GM23248 (cell line): ENCODE measurements at regions not wholly inside any gene's neighbourhood (a gene's known extent, or its start where the extent isn't known, plus 50 kb on each side); places are given as distances from the start of the nearest gene placed in this dataset.

Experiments
- DNase-seq: peaks from one replicate; pipeline ENCODE4 v3.0.0-alpha.2; 2015
- H2AFZ ChIP-seq: fragments of 200-600 bp; sonication (generic); 2 replicates; pipeline ENCODE4 v1.6.1; 2016; ENCODE audit warnings: antibody characterized with exemption
- H3F3A ChIP-seq: fragments of 200-600 bp; sonication (generic); 2 replicates; pipeline ENCODE4 v1.6.1; 2016; ENCODE audit warnings: mild to moderate bottlenecking, antibody characterized with exemption, mixed run types; ENCODE audit not compliant: insufficient read depth
- H3K27ac ChIP-seq: fragments of 200-600 bp; sonication (generic); 2 replicates; pipeline ENCODE4 v1.5.1; 2016; ENCODE audit warnings: mild to moderate bottlenecking
- H3K27me3 ChIP-seq: fragments of 200-600 bp; sonication (generic); replicated peaks from 2 replicates; pipeline ENCODE4 v1.6.1; 2016; ENCODE audit warnings: mild to moderate bottlenecking; ENCODE audit not compliant: insufficient read depth
- H3K36me3 ChIP-seq: fragments of 200-600 bp; sonication (generic); 2 replicates; pipeline ENCODE4 v1.6.1; 2016; ENCODE audit warnings: low read depth, mild to moderate bottlenecking
- H3K4me1 ChIP-seq: fragments of 200-600 bp; sonication (generic); 2 replicates; pipeline ENCODE4 v1.6.1; 2016; ENCODE audit warnings: mild to moderate bottlenecking; ENCODE audit not compliant: insufficient read depth
- H3K4me2 ChIP-seq: fragments of 200-600 bp; sonication (generic); one replicate; pipeline ENCODE4 v1.6.1; 2016; ENCODE audit warnings: mild to moderate bottlenecking; ENCODE audit not compliant: unreplicated experiment
- H3K4me3 ChIP-seq: fragments of 200-600 bp; sonication (generic); 2 replicates; pipeline ENCODE4 v1.5.1; 2016; ENCODE audit warnings: mild to moderate bottlenecking
- H3K79me2 ChIP-seq: fragments of 200-600 bp; sonication (generic); 2 replicates; pipeline ENCODE4 v1.6.1; 2016; ENCODE audit warnings: mild to moderate bottlenecking; ENCODE audit not compliant: insufficient read depth
- H3K9ac ChIP-seq: fragments of 200-600 bp; sonication (generic); 2 replicates; pipeline ENCODE4 v1.6.1; 2016; ENCODE audit warnings: mild to moderate bottlenecking
- H3K9me2 ChIP-seq: fragments of 200-600 bp; sonication (generic); 2 replicates; pipeline ENCODE4 v1.6.1; 2016; ENCODE audit warnings: mixed run types, mild to moderate bottlenecking, moderate library complexity; ENCODE audit not compliant: insufficient read depth
- H3K9me3 ChIP-seq: fragments of 200-600 bp; sonication (generic); one replicate; pipeline ENCODE4 v1.6.1; 2017; ENCODE audit warnings: low read depth
- H4K20me1 ChIP-seq: fragments of 200-600 bp; sonication (generic); 2 replicates; pipeline ENCODE4 v1.6.0; 2016; ENCODE audit not compliant: insufficient read depth
- EZH2 ChIP-seq: fragments of 200-600 bp; sonication (generic); IDR thresholded peaks from 2 replicates; pipeline ENCODE4 v1.6.1; 2018; ENCODE audit warnings: antibody characterized with exemption, mild to moderate bottlenecking; ENCODE audit not compliant: insufficient read depth, poor library complexity, severe bottlenecking
- EZH2phosphoT487 ChIP-seq: fragments of 200-600 bp; sonication (generic); IDR thresholded peaks from 2 replicates; pipeline ENCODE4 v1.6.1; 2018; ENCODE audit warnings: antibody characterized with exemption, moderate library complexity, mild to moderate bottlenecking, low read depth; ENCODE audit not compliant: insufficient read depth
- WGBS, 2 experiments: methylation state at CpG; one replicate each; pipeline ENCODE4 v1.1.6; 2015 to 2017; ENCODE audit warnings: low lambda C conversion rate in 2 of 2, low coverage in 1 of 2; ENCODE audit errors: missing lambda C conversion rate in 2 of 2; 5-methylcytosine and 5-hydroxymethylcytosine counted together
- in situ Hi-C: fragments of 300-500 bp; cut with MboI; formaldehyde crosslinking; loops from 2 replicates; pipeline ENCODE4 v1.15.0; 2020

- DNase-seq, result no peak
- peaks cover 34% of the 10 kb centered on the region for H3K27me3 ChIP-seq
- no peaks in the 10 kb centered on the region for H3K9me3 ChIP-seq
- no peaks in the 10 kb centered on the region for H3K36me3 ChIP-seq
- no peaks in the 10 kb centered on the region for H3K79me2 ChIP-seq
- TF ChIP-seq EZH2 (no peak), EZH2phosphoT487 (no peak)
- H3F3A ChIP-seq, result no peaks in the 10 kb centered on the region
- no peaks in the 10 kb centered on the region for H3K9me2 ChIP-seq
- no peak overlapping the region for H3K4me3 ChIP-seq
- no peaks in the 10 kb centered on the region for H3K4me1 ChIP-seq
- H3K4me2 ChIP-seq, result no peak overlapping the region
- no peak overlapping the region for H3K27ac ChIP-seq
- no peak overlapping the region for H2AFZ ChIP-seq
- H3K9ac ChIP-seq, result no peak overlapping the region
- WGBS, 2 experiments, result 36 to 46% methylated on average over 6 of the region's 6 CpGs
- no peaks in the 10 kb centered on the region for H4K20me1 ChIP-seq
- in situ Hi-C loops, result no loop called here
Measured at GRCh38 chr2:120634533-120634932, 101.1 kb upstream of the GLI2 start.

- H3K79me2 ChIP-seq, result no peaks in the 10 kb centered on the region
- no peaks in the 10 kb centered on the region for H3F3A ChIP-seq
- H3K27me3 ChIP-seq, result peaks cover 28% of the 10 kb centered on the region
- no peaks in the 10 kb centered on the region for H3K9me2 ChIP-seq
- in situ Hi-C loops, result no loop called here
- H4K20me1 ChIP-seq, result no peaks in the 10 kb centered on the region
- no peak overlapping the region for H3K4me3 ChIP-seq
- H3K4me1 ChIP-seq, result no peaks in the 10 kb centered on the region
- no peak for DNase-seq
- H3K27ac ChIP-seq, result no peak overlapping the region
- H3K36me3 ChIP-seq, result no peaks in the 10 kb centered on the region
- no peak overlapping the region for H3K9ac ChIP-seq
- TF ChIP-seq EZH2phosphoT487 (no peak), EZH2 (no peak)
- no peaks in the 10 kb centered on the region for H3K9me3 ChIP-seq
- H3K4me2 ChIP-seq, result no peak overlapping the region
- H2AFZ ChIP-seq, result no peak overlapping the region
- WGBS, 2 experiments, result 73 to 75% methylated on average over 5 of the region's 5 CpGs
Measured at GRCh38 chr2:120635146-120635545, 100.5 kb upstream of the GLI2 start.

DNA sequence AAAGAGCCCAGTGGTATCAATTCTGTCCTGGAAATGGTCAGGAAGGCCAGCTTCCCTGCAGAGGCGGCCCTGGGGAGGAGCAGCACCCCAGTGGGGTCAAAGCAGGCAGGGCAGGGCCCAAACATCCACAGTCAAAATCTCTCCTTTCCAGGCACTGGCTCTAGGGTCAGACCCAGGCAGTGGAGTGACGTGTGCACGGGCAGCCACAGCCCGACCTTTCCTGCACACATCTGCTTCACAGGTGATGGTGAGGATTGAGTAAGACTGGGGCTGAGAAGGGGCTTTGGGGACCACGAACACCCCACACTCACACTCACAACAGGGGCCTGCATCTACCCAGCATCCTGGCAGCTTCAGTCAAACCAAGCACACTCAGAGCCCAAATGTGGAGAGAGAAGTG is 97.8 kb upstream of the GLI2 start:
- Histone ChIP-seq H3K9me2 (no peaks in the 10 kb centered on the region), H3K4me1 (peaks cover 5% of the 10 kb centered on the region; the same call in 1 of the 2 replicates), H3K9me3 (no peaks in the 10 kb centered on the region), H3F3A (no peaks in the 10 kb centered on the region), H2AFZ (no peak overlapping the region), H3K36me3 (no peaks in the 10 kb centered on the region), H3K9ac (no peak overlapping the region), H3K27ac (no peak overlapping the region), H3K27me3 (peaks cover 25% of the 10 kb centered on the region), H3K4me3 (no peak overlapping the region), H3K4me2 (no peak overlapping the region), H4K20me1 (no peaks in the 10 kb centered on the region), H3K79me2 (no peaks in the 10 kb centered on the region)
- WGBS, 2 experiments, result 54 to 58% methylated on average over 5 of the region's 5 CpGs
- no peak for TF ChIP-seq EZH2
- TF ChIP-seq EZH2phosphoT487, result no peak
- DNase-seq, result no peak
- in situ Hi-C loops, result no loop called here

GRCh38 chr2:120638450-120638849 is 97.2 kb upstream of the GLI2 start:
- H3K4me1 ChIP-seq, result peaks cover 5% of the 10 kb centered on the region; the same call in 1 of the 2 replicates
- no peak overlapping the region for H3K4me3 ChIP-seq
- no peak overlapping the region for H3K9ac ChIP-seq
- WGBS, 2 experiments, result 74 to 84% methylated on average over 4 of the region's 4 CpGs
- no peak for TF ChIP-seq EZH2phosphoT487
- no peak for TF ChIP-seq EZH2
- no peak overlapping the region for H3K27ac ChIP-seq
- peaks cover 25% of the 10 kb centered on the region for H3K27me3 ChIP-seq
- no peak overlapping the region for H2AFZ ChIP-seq
- H3K36me3 ChIP-seq, result no peaks in the 10 kb centered on the region
- H3K9me3 ChIP-seq, result no peaks in the 10 kb centered on the region
- H4K20me1 ChIP-seq, result no peaks in the 10 kb centered on the region
- H3F3A ChIP-seq, result no peaks in the 10 kb centered on the region
- H3K9me2 ChIP-seq, result no peaks in the 10 kb centered on the region
- H3K79me2 ChIP-seq, result no peaks in the 10 kb centered on the region
- H3K4me2 ChIP-seq, result no peak overlapping the region
- no peak for DNase-seq
- in situ Hi-C loops, result no loop called here

DNA sequence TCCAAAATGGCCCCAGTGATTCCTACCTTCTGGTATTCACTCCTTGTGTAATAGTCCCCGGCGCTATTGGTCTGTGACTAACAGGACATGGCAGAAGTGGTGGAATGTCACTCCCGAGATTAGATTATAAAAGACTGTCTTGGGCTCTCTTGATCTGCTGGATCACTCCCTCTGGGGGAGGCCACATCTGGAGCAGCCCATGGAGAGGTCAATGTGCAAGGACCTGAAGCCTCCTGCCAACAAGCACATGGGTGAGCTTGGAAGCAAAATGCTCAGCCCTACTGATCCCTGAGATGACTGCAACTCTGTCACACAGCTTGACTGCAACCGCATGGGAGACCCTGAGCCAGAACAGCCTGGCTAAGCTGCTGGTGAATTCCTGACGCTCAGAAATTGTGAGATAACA is 94.3 kb upstream of the GLI2 start:
- no peak overlapping the region for H2AFZ ChIP-seq
- peaks cover 10% of the 10 kb centered on the region for H3K27me3 ChIP-seq
- in situ Hi-C loops, result no loop called here
- no peak overlapping the region for H3K4me2 ChIP-seq
- H3K9ac ChIP-seq, result no peak overlapping the region
- H3K79me2 ChIP-seq, result no peaks in the 10 kb centered on the region
- DNase-seq, result peak; percentile 51
- 53 to 56% methylated on average over 5 of the region's 5 CpGs for WGBS, 2 experiments
- TF ChIP-seq EZH2 (no peak), EZH2phosphoT487 (no peak)
- no peaks in the 10 kb centered on the region for H3K36me3 ChIP-seq
- H3K27ac ChIP-seq, result no peak overlapping the region
- H3F3A ChIP-seq, result no peaks in the 10 kb centered on the region
- no peaks in the 10 kb centered on the region for H4K20me1 ChIP-seq
- H3K4me1 ChIP-seq, result peaks cover 5% of the 10 kb centered on the region; the same call in 1 of the 2 replicates
- no peaks in the 10 kb centered on the region for H3K9me3 ChIP-seq
- no peak overlapping the region for H3K4me3 ChIP-seq
- H3K9me2 ChIP-seq, result no peaks in the 10 kb centered on the region
